HAP-1 (cell line): ENCODE measurements at regions not wholly inside any gene's neighbourhood (a gene's known extent, or its start where the extent isn't known, plus 50 kb on each side); places are given as distances from the start of the nearest gene placed in this dataset.
"Not testable (repeated sequence)": the region's sequence is repeated elsewhere in the genome, so short reads cannot be mapped to it uniquely, and the experiment has no call there.

Source experiments
- DNase-seq, 2 experiments: peaks; one replicate each; pipeline ENCODE4 v3.0.0-alpha.2; 2016 to 2020; ENCODE audit warnings: low spot score in 2 of 2
- H3K27me3 ChIP-seq: fragments of 250-450 bp; sonication (Bioruptor Pico); 2 replicates; pipeline ENCODE4 v1.5.1; 2020; ENCODE audit warnings: low read depth, mild to moderate bottlenecking, moderate library complexity
- H3K36me3 ChIP-seq: fragments of 250-450 bp; sonication (Bioruptor Pico); replicated peaks from 2 replicates; pipeline ENCODE4 v1.5.1; 2020; ENCODE audit warnings: mild to moderate bottlenecking
- H3K4me1 ChIP-seq: fragments of 250-450 bp; sonication (Bioruptor Pico); 2 replicates; pipeline ENCODE4 v1.5.1; 2020; ENCODE audit warnings: mild to moderate bottlenecking
- H3K4me3 ChIP-seq: fragments of 250-450 bp; sonication (Bioruptor Pico); 2 replicates; pipeline ENCODE4 v1.5.1; 2020; ENCODE audit warnings: mild to moderate bottlenecking, moderate library complexity
- H3K9me3 ChIP-seq: fragments of 250-450 bp; sonication (Bioruptor Pico); 2 replicates; pipeline ENCODE4 v1.5.1; 2020; ENCODE audit warnings: mild to moderate bottlenecking, moderate library complexity
- in situ Hi-C: fragments of 300-500 bp; cut with MboI; formaldehyde crosslinking; loops from 3 replicates; pipeline ENCODE4 v1.14.3; 2020; ENCODE audit warnings: low sequenced_read_pairs, inconsistent platforms, mixed read lengths

DNA sequence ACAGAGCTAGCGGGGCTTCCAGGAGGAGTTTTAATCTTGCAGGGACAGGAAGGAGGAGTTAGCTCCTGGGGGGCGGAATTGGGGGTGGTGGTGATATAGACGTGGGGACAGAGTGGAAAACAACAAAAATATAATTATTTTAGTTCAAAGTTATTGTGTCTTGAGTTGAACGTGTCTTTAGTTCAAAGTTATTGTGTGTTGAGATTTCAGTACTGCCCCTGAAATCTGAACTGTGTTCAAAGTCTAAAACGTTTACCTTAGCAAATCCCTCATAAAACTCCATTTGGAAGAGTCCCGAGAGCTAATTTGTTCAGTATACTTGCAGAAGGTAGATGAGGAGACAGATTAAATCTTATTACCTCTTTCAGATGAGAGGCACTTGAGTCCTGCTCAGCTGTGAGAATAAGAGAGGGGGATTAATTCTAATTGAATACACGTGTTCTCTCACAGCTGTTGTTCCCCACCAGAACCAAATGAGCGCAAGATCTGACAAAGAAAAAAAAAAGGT, 132.4 kb upstream of the ALDH3B2 start:
- H3K4me1 ChIP-seq, H3K36me3 ChIP-seq, H3K9me3 ChIP-seq, H3K27me3 ChIP-seq, in situ Hi-C loops: not testable (repeated sequence)
- DNase-seq: peak in 1 of 2 experiments; percentile 44
- peak overlapping the region; percentile 44; the same call in 1 of the 2 replicates for H3K4me3 ChIP-seq

DNA sequence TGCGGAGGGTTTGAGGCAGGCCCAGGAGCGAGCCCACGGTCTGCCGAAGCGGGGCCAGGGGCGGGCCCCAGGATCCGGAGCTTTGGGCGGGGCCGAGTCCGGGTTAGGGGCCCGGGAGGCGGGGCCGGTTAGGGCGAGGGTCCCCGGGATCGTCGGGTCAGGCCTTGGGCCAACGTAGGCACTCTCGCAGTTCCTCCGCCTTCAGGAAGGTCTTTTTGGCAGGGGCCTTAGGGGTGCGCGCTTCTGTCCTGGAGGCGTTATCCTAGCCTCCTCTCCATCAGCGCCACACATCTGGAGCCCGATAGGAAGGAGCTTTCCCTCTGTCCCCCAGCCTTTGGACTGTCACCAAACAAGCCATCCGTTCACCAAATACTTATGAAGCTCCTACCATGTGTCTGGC, 131.8 kb upstream of the ALDH3B2 start:
- H3K36me3 ChIP-seq, H3K4me1 ChIP-seq, H3K9me3 ChIP-seq, H3K27me3 ChIP-seq, DNase-seq, in situ Hi-C loops: not testable (repeated sequence)
- H3K4me3 ChIP-seq: peak overlapping the region; percentile 44

DNA sequence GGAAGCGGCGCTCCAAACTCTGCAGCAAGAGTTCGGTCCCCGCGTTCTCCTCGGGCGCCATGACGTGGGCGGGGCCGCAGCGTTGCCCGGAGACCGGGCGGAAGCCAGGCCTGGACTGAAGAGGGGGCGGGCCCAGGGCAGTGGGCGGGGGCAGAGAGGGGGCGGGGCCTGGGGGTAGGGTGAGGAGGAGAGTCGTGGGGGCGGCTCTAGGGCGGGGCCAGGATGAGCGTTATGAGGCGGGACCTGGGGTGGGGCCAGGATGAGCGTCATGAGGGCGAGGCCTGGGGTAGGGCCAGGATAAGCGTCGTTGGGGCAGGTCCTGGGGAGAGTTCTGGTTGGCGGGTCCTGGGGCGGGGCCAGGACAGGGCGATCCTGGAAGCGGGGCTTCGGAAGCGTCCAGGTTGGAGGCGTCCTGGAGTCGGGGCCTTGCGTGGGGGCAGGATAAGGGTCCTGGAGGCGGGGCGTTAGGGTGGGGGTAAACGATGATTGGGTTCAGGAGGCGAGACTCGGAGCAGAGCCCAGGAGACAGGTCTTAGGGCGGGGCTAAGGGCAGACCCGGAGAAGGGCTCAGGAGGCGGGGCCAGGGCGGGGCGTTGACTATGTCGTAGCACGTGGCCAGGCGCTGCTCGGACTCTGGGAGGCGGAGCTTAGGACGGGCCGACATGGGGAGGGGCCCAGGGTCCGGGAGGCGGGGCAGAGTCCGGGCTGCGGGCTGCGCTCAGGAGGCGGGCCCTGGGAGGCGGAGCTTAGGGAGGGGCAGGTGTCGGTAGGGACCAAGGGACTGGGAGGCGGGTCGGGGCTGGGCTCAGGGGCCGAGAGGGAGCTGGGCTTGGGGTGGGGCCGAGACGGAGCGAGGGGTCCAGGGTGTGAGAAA, 131.1 kb upstream of the ALDH3B2 start:
- H3K36me3 ChIP-seq, H3K27me3 ChIP-seq, in situ Hi-C loops, H3K4me1 ChIP-seq, H3K9me3 ChIP-seq: not testable (repeated sequence)
- peak overlapping the region; percentile 44 for H3K4me3 ChIP-seq
- DNase-seq: peak; percentile 75 to 99

DNA sequence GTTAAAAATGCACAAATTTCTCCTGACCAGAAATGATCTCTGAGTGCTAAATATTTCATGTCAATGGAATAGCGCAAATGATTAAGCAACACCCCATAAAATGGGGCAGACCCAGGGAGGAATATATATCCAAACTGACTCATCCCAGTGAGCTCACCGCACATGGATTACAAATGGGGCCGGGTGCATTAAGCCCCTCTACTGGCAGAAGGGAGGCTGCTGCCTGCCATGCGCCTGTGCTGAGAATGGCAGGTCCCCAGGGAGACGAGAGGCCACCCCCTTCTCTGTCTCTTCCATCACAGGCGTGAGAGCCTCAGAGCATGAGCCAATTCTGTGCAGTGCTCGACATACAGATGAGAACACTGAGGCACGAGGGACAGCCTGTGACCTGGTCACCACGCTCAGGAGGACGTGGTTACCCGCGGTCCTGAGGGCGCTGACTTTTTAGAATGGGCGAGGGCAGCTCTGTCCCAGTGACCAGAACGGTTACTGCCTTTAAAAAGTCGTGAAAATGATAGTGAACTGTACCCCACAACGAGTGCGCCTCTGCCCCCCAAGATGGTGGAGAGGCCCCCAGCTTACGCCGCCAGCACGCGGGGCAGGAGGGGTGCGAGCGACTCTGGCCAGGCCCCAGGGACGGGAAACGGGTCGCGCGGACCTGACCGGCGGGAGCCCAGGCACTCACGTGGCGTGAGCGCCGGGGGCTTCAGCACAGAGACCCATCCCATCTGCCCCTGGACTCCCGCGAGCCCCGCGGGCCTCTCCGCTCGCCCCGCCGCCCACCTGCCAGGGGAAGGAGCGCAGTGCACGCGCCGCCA, 130.2 kb upstream of the ALDH3B2 start:
- peak; percentile 4 to 63 for DNase-seq
- H3K4me1 ChIP-seq, in situ Hi-C loops, H3K9me3 ChIP-seq, H3K36me3 ChIP-seq, H3K27me3 ChIP-seq: not testable (repeated sequence)
- peak overlapping the region; percentile 44 for H3K4me3 ChIP-seq

DNA sequence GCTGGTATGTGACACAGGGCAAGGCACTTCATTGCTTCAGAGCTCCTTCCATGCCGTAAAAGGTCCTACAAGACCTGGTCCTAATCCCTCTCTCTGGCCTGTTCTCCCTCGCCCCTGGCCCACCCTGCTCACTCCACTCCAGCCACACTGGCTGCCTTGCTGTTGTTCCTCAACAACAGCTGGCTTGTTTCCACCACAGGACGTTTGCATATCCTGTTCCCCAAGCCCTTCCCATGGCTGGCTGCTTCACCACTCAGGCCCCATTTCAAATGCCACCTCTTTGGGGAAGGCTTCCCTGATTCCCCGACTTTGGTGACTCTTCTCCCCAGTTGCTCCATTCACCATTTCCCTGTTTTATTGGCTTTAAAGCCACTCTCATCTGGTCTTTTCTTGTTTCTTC, 129.1 kb upstream of the ALDH3B2 start:
- H3K27me3 ChIP-seq, H3K9me3 ChIP-seq, H3K4me3 ChIP-seq, H3K4me1 ChIP-seq, H3K36me3 ChIP-seq, in situ Hi-C loops, DNase-seq: not testable (repeated sequence)

DNA sequence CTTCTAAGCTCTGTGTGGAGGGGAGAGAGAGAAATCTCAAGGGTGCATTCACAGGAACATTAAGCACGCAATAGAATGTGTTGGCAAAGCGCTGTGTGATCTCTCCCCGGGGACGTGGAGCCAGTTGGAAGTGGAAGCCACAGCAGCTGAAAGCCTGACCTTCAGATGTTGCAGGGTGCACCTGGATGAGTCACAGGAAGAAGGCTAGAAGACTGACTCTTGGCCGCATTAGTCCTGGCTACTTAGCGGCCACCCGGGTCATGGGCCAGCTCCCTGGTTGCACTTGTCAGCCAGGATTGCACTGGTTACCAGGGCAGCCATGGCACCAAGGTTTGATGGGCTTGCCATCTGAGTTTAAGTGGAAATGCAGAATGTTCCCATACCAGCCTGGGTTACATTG, 128.6 kb upstream of the ALDH3B2 start:
- H3K4me1 ChIP-seq, H3K4me3 ChIP-seq, H3K9me3 ChIP-seq, H3K27me3 ChIP-seq, DNase-seq, in situ Hi-C loops, H3K36me3 ChIP-seq: not testable (repeated sequence)

DNA sequence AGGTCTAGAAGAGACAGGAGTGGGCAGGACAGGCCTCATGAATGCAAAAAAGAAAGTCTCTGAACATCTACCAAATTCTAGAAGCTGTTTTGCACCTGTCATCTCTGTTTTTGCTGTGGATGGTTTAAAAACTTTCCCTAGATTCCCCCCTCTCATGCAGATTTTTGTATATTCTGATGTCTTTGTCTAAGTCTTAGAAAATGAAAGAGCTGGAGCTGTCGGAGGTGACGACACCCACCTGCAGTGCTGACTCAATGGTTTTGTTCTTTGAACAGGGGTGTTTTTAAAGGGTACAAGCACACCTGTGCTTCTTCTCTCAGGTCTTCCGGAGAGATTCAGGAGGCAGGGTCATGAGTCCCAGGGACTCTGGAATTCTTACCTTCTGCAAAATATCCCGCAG, 128.2 kb upstream of the ALDH3B2 start:
- DNase-seq, H3K4me3 ChIP-seq, H3K4me1 ChIP-seq, H3K27me3 ChIP-seq, H3K9me3 ChIP-seq, H3K36me3 ChIP-seq, in situ Hi-C loops: not testable (repeated sequence)

DNA sequence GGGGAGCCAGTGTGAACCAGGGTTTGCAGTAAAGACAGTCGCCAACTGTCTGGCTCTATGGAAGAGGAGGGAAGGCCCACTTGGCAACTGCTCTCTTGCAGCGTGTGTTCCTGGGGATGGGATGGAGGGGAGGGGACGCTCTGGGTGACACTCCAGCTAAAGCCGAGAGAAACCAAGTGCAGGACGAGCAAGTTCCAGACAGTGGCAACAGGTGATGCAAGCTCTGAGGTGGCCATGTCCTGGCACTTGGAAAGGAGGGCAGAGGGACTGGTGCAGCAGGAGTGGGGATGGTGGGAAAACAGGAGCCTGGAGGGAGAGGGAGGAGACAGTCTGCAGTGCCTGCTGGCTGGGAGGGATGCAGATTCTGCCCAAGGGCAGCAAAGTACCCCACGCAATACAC, 127.0 kb upstream of the ALDH3B2 start:
- H3K4me3 ChIP-seq, H3K27me3 ChIP-seq, H3K9me3 ChIP-seq, H3K4me1 ChIP-seq, H3K36me3 ChIP-seq, in situ Hi-C loops, DNase-seq: not testable (repeated sequence)

DNA sequence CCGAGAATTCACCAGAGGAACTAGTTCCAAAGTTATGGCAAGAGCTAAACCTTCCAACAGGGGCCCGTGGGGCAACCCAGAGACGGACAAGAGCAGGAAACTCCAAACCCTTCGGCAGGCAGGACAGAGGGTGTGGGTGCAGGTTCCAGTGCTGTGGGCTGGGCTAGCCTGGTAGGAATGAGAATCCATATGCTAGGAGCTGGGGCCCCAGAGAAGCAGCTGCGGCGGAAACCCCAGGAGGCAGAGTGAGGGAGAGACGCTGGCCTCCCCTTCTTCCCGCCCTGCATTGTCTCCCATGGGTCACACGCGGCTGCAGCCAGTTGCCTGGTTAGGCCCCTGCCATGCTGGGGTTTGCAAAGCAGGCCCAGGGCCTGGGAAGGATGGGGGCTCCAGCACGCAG, 126.2 kb upstream of the ALDH3B2 start:
- H3K4me3 ChIP-seq, in situ Hi-C loops, H3K4me1 ChIP-seq, H3K27me3 ChIP-seq, H3K9me3 ChIP-seq, DNase-seq, H3K36me3 ChIP-seq: not testable (repeated sequence)

DNA sequence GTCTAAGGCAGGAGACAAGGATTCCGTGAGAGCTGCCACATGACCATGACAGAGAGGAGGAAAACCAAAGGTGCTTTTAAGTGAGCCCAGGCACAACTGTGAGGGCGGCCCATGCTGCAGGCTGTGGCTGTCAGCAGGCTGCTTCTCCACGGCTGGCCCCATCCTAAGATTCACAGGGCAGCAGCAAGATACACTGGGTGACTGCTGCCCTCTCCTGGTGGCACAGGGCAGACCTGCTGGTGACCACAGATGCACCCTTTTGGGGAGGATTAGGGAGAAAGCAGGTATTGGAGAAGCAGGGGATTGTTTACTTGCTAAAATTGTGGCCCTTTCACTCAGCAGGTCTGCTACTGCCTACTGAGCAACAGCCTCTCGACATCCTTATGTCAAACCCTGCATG, 125.4 kb upstream of the ALDH3B2 start:
- not testable (repeated sequence) for H3K9me3 ChIP-seq, H3K27me3 ChIP-seq, H3K4me1 ChIP-seq, H3K4me3 ChIP-seq, H3K36me3 ChIP-seq
- in situ Hi-C loops: loop anchor here (10.0 kb wide), 1 partner anchor 165 kb away; the partner anchor contains the start of gene TBX10
- DNase-seq: peak in 1 of 2 experiments; percentile 36

DNA sequence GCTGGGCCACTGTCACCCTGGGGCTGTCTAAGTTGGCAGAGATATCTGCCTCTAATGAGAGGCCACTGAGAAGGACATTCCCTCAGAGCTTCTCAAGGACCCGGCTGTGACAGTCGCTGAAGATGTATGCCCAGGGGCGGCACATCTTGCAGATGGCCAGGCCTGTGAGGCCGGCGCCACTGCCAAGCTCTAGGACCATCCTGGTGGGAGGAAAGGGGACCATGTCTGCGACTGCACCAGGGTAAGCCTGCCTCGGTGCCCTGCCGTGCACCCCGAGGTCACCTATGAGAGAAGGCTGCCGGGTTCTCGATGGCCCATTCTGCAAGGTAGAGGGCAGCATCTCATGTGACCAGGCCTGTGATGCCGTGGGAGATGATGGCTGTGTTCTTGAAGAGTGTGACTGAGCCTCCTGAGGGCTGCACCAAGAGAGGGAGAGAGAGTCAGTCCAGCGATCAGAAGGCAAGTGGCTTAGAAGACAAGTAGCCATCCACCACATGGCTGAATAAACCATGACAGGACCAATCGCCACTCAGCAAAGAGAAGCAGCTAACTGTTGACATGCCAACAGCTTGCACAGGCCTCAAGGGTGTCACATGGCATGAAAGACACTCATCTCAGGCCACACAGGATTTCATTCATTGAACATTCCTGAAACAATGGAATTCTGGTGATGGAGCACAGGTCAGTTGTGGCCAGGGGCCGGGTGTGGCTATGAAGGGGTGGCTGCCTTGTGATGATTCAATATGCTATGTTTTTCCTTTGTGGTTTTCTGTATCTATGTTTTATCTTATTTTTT, 123.5 kb upstream of the ALDH3B2 start:
- not testable (repeated sequence) for H3K4me1 ChIP-seq, H3K27me3 ChIP-seq, DNase-seq, H3K4me3 ChIP-seq, H3K9me3 ChIP-seq, H3K36me3 ChIP-seq
- in situ Hi-C loops: loop anchor here (10.0 kb wide), 1 partner anchor 163 kb away; the partner anchor contains the start of gene TBX10

DNA sequence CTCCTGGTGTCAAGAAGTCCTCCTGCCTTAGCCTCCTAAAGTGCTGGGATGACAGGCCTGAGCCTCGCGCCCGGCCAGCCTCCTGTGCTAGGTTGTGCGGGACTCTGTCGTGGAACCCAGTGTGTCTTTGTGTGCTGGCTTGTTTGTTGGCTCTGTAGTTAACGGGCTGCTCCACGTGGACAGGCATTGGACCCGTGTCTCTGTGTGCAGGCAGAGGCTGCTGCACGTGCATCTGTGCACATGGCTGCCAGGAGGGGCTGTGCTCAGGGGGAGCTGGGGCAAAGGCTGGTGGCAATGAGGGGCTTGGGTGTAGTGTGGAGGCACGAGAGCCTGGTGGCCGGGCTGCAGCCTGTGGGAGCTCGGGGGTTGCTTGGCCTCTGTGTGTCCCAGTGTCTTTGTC, 121.3 kb upstream of the ALDH3B2 start:
- DNase-seq: no peak
- H3K27me3 ChIP-seq: no peaks in the 10 kb centered on the region
- no peaks in the 10 kb centered on the region for H3K4me1 ChIP-seq
- in situ Hi-C loops: loop anchor here (10.0 kb wide), 1 partner anchor 161 kb away; the partner anchor contains the start of gene TBX10
- H3K9me3 ChIP-seq: no peaks in the 10 kb centered on the region
- H3K36me3 ChIP-seq: no peaks in the 10 kb centered on the region
- H3K4me3 ChIP-seq: no peak overlapping the region

DNA sequence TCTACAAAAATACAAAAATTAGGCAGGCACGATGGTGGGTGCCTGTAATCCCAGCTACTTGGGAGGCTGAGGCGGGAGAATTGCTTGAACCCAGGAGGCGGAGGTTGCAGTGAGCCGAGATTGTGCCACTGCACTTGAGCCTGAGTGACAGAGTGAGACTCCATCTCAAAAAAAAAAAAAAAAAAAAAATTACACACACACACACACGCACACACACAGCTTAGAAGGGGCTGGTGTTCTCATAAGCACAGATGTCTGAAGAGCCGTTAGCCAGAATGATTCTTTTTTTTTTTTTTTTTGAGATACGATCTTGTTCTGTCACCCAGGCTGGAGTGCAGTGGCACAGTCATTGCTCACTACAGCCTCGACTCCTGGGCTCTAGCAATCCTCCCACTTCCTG, 119.3 kb upstream of the ALDH3B2 start:
- not testable (repeated sequence) for H3K9me3 ChIP-seq, H3K4me1 ChIP-seq, H3K27me3 ChIP-seq, H3K4me3 ChIP-seq, H3K36me3 ChIP-seq, DNase-seq
- in situ Hi-C loops: loop anchor here (10.0 kb wide), 1 partner anchor 159 kb away; the partner anchor contains the start of gene TBX10
